ENCODE measurements at regions not wholly inside any gene's neighbourhood (a gene's known extent, or its start where the extent isn't known, plus 50 kb on each side); places are given as distances from the start of the nearest gene placed in this dataset.
"Not testable (repeated sequence)": the region's sequence is repeated elsewhere in the genome, so short reads cannot be mapped to it uniquely, and the experiment has no call there.

GRCh38 chr6:93835451-93836145, 416.2 kb upstream of the EPHA7 start:
- TF ChIP-seq MYC (IDR thresholded peaks at IDR 0.05; ENCODE audit: borderline replicate concordance, low read length); REST (IDR thresholded peaks at IDR 0.05); POLR2A (IDR thresholded peaks at IDR 0.05; ENCODE audit: low read length); EP300 (IDR thresholded peaks at IDR 0.05); CTCF (IDR thresholded peaks at IDR 0.05); BHLHE40 (IDR thresholded peaks at IDR 0.05; ENCODE audit: low read depth, low read length); SMC3 (IDR thresholded peaks at IDR 0.05); TP53 (CRISPR knock-in tag; IDR thresholded peaks at IDR 0.05); NPAS2 (CRISPR knock-in tag; IDR thresholded peaks at IDR 0.05; ENCODE audit: borderline replicate concordance): not testable (repeated sequence)

Data from A549 (cell line).